PFSK-1 (cell line): ENCODE measurements at regions not wholly inside any gene's neighbourhood (a gene's known extent, or its start where the extent isn't known, plus 50 kb on each side); places are given as distances from the start of the nearest gene placed in this dataset.

Source experiments
- FOXP2 ChIP-seq: optimal IDR thresholded peaks from 2 replicates; pipeline ENCODE3; 2011; ENCODE audit warnings: borderline replicate concordance, control low read depth, inconsistent platforms; ENCODE audit not compliant: insufficient read depth; ENCODE audit errors: extremely low read length, extremely low read depth
- POLR2AphosphoS5 ChIP-seq: IDR thresholded peaks from 2 replicates; pipeline ENCODE4 v1.6.1; 2012; ENCODE audit warnings: low read depth, mild to moderate bottlenecking, control low read depth, low read length, moderate library complexity
- SIN3A ChIP-seq: IDR thresholded peaks from 2 replicates; pipeline ENCODE4 v1.6.1; 2012; ENCODE audit warnings: mild to moderate bottlenecking, low read length, moderate library complexity, borderline replicate concordance; ENCODE audit not compliant: insufficient read depth
- TAF1 ChIP-seq: IDR thresholded peaks from 2 replicates; pipeline ENCODE4 v1.6.1; 2012; ENCODE audit warnings: low read length, control low read depth, borderline replicate concordance; ENCODE audit not compliant: insufficient read depth

DNA sequence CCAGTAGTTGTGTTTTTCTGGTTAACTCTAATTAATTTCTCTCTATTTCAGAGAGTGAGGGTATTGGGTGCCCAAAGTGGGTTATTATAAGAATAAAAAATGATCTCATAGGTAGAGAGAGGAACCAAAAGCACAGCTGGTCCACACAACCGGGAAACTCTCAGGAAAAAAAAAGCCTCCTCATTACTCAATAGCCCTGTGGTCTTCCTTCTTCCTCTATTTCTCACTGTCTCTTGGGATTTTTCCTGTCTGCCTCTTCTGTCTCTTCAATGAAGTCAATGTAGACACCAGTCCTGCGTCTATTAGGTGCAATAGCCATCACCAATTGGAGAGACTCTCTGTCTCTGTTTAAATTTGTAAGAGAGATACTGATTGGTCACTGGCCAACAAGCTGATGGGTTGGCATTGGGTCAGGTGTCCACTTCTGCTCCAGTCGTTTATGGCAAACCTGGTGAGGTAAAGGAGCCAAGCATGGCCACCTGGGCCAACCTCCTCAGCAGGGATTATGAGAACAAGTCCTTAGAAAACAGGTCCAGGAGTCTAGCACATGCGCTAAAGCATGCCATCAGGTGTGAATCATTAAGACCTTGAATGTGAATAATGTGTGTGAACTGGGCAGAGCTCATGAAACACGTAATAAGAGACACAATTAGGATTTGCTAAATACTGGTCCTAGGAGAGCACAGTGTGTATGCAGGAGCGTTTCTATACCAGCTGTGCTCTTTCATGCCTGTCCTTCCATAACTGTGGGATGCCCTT, 443.0 kb upstream of the RUNX1 start:
- TF ChIP-seq POLR2AphosphoS5 (no peak), SIN3A (no peak), FOXP2 (no peak), TAF1 (no peak)
